Activated CD8-positive, alpha-beta T cell treated with anti-CD3 and anti-CD28 coated beads for 36 hours (primary cell): ENCODE measurements at regions not wholly inside any gene's neighbourhood (a gene's known extent, or its start where the extent isn't known, plus 50 kb on each side); places are given as distances from the start of the nearest gene placed in this dataset.

Experiments used
- ATAC-seq: fragments of 200-7000 bp; cut with Tn5 transposase; one replicate; pipeline ENCODE4 v1.10.0; 2021; ENCODE audit warnings: mild to moderate bottlenecking, moderate library complexity
- CTCF ChIA-PET: fragments of 350-600 bp; sonication (Branson Sonifier 250); formaldehyde crosslinking; loops from one replicate; lab custom pipeline; 2021; ENCODE audit warnings: antibody characterized with exemption; lab: Charles Lee
- POLR2A ChIA-PET: fragments of 350-600 bp; sonication (Branson Sonifier 250); formaldehyde crosslinking; loops from one replicate; lab custom pipeline; 2021; ENCODE audit warnings: antibody characterized with exemption; lab: Charles Lee
- DNase-seq: peaks from one replicate; pipeline ENCODE4 v3.0.0-alpha.2; 2020
- H3K27ac Mint-ChIP-seq: one replicate; pipeline ENCODE4 v1.8.0; 2021; ENCODE audit warnings: mild to moderate bottlenecking, mixed read lengths
- H3K27me3 Mint-ChIP-seq: one replicate; pipeline ENCODE4 v1.8.0; 2021; ENCODE audit warnings: mixed read lengths
- H3K36me3 Mint-ChIP-seq: one replicate; pipeline ENCODE4 v1.8.0; 2021; ENCODE audit warnings: low read depth, mixed read lengths
- H3K4me1 Mint-ChIP-seq: one replicate; pipeline ENCODE4 v1.8.0; 2021; ENCODE audit warnings: low read depth, mixed read lengths
- H3K4me3 Mint-ChIP-seq: one replicate; pipeline ENCODE4 v1.8.0; 2021; ENCODE audit warnings: mild to moderate bottlenecking, moderate library complexity, mixed read lengths
- H3K9me3 Mint-ChIP-seq: one replicate; pipeline ENCODE4 v1.8.0; 2021; ENCODE audit warnings: mixed read lengths
- CTCF ChIP-seq: fragments of 200-600 bp; IDR thresholded peaks from one replicate; pipeline ENCODE4 v1.8.0; 2022; ENCODE audit warnings: antibody characterized with exemption, mild to moderate bottlenecking
- intact Hi-C: fragments of 100-400 bp; cut with micrococcal nuclease; formaldehyde crosslinking; loops from one replicate; pipeline ENCODE4 v1.10.0; 2022

DNA sequence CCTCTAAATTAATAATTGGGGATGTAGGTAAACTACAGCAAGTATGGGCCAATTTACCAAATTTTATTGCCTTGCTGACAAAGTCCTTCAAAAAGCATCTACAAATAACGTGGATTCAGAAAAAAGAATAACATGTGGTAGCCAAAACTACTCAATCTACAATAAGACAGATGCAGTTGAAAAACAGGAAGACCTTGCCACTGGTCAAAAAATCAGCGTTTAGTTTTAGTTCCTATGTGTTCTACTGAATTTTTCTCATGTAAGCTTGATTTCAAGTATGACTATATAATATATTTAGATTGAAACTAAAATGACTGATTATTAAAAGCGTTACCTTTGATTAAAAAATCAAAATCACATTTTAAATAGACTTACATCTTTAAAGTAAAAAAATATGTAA lies 1317.6 kb downstream of the PCDH9 start:
- TF ChIP-seq CTCF: no peak

GRCh38 chr13:65911546-65912193 lies 1318.5 kb downstream of the PCDH9 start:
- Mint-ChIP-seq H3K36me3 (no peaks in the 10 kb centered on the region), H3K9me3 (peaks cover 11% of the 10 kb centered on the region), H3K4me3 (no peak overlapping the region), H3K4me1 (no peaks in the 10 kb centered on the region), H3K27ac (no peak overlapping the region), H3K27me3 (no peaks in the 10 kb centered on the region)
- no peak for TF ChIP-seq CTCF
- no peak for DNase-seq
- intact Hi-C loops: no loop called here
- ChIA-PET CTCF (no interaction called here), POLR2A (no interaction called here)
- no peak for ATAC-seq

More for the DNA sequence above, 1317.6 kb downstream of the PCDH9 start:
- Mint-ChIP-seq H3K9me3 (peaks cover 7% of the 10 kb centered on the region), H3K4me3 (no peak overlapping the region), H3K36me3 (no peaks in the 10 kb centered on the region), H3K27me3 (no peaks in the 10 kb centered on the region), H3K27ac (no peak overlapping the region), H3K4me1 (no peaks in the 10 kb centered on the region)
- intact Hi-C loops: no loop called here
- CTCF ChIA-PET: no interaction called here
- ATAC-seq (no peak), DNase-seq (no peak)
- POLR2A ChIA-PET: no interaction called here

GRCh38 chr13:65909501-65909900 lies 1320.6 kb downstream of the PCDH9 start:
- no peak for ATAC-seq
- H3K4me1 Mint-ChIP-seq: no peaks in the 10 kb centered on the region

DNA sequence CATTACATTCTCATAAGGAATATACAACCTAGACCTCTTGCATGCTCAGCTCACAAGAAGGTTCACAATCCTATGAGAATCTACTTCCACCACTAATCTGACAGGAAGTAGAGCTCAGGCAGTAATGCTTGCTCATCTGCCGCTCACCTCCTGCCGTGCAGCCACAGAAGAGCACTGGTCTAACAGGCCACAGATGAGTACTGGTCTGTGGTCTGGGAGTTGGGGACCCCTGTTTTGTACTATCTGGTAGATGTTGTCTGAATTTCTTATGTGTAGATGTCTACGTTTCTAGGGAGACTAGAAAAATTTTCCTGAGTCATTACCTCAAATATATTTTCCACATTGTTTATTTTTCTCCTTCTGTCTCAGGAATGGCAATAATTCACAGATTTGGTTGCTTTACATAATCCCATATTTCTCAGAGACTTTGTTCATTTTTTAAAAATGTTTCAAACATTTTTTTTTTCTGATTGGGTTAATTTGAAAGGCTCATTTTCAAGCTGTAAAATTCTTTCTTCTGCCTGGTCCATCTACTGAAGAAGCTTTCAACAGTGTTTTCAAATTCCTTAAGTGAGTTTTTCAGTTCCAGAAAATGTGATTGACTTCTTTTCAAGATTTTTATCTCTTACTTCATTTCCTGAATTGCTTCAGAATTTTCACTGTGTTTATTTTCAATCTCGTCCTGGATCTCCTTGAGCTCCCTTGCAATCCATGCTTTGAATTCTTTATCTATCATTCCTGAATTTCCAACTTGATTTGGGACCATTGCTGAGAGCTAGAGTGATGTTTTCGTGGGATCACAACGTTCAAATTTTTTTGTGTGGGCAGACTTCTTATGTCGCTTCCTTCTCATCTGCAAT lies 1322.2 kb downstream of the PCDH9 start:
- Mint-ChIP-seq H3K27me3 (no peaks in the 10 kb centered on the region), H3K4me1 (no peaks in the 10 kb centered on the region), H3K4me3 (no peak overlapping the region), H3K36me3 (no peaks in the 10 kb centered on the region), H3K27ac (no peak overlapping the region), H3K9me3 (peaks cover 18% of the 10 kb centered on the region)
- POLR2A ChIA-PET: no interaction called here
- TF ChIP-seq CTCF: no peak
- DNase-seq: no peak
- intact Hi-C loops: no loop called here
- CTCF ChIA-PET: no interaction called here
- ATAC-seq: no peak

More at GRCh38 chr13:65909501-65909900, 1320.6 kb downstream of the PCDH9 start:
- no peak for TF ChIP-seq CTCF
- intact Hi-C loops: no loop called here
- no peak overlapping the region for H3K27ac Mint-ChIP-seq
- ChIA-PET CTCF (no interaction called here), POLR2A (no interaction called here)
- H3K4me3 Mint-ChIP-seq: no peak overlapping the region
- DNase-seq: no peak
- no peaks in the 10 kb centered on the region for H3K36me3 Mint-ChIP-seq
- no peaks in the 10 kb centered on the region for H3K27me3 Mint-ChIP-seq
- peaks cover 18% of the 10 kb centered on the region for H3K9me3 Mint-ChIP-seq

DNA sequence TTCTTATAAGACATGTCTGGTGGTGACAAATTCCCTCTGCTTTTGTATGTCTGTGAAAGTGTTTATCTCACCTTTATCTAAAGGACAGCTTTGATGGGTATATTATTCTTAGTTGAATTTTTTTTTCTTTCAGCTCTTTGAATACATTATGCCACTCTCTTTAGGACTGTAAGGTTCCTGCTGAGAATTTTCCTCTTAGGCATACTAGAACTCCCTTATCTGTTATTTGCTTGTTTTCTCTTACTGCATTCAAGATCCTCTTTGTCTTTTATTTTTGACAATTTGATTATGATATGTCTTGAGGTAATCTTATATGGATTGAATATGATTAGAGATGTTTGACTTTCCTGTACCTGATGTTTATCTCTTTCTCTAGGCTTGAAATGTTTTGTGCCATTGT lies 1328.4 kb downstream of the PCDH9 start:
- POLR2A ChIA-PET: no interaction called here
- ATAC-seq (no peak), DNase-seq (no peak)
- CTCF ChIA-PET: no interaction called here
- no peak overlapping the region for H3K27ac Mint-ChIP-seq
- no peaks in the 10 kb centered on the region for H3K27me3 Mint-ChIP-seq
- no peak overlapping the region for H3K4me3 Mint-ChIP-seq
- no peaks in the 10 kb centered on the region for H3K36me3 Mint-ChIP-seq
- peaks cover 16% of the 10 kb centered on the region for H3K9me3 Mint-ChIP-seq
- H3K4me1 Mint-ChIP-seq: no peaks in the 10 kb centered on the region
- no peak for TF ChIP-seq CTCF
- intact Hi-C loops: no loop called here
